Pancreas (tissue), 10 donors: ENCODE measurements at regions not wholly inside any gene's neighbourhood (a gene's known extent, or its start where the extent isn't known, plus 50 kb on each side); places are given as distances from the start of the nearest gene placed in this dataset.

Experiments used
- ATAC-seq, 4 donors: fragments of 200-7000 bp; cut with Tn5 transposase; one replicate each; pipeline versions ENCODE4 v1.8.0 to v1.9.1; 2020; ENCODE audit warnings: mild to moderate bottlenecking in 4 of 4, moderate library complexity in 4 of 4
- DNase-seq, 6 donors: peaks; one replicate each; pipeline ENCODE4 v3.0.0-alpha.2; 2020
- FAIRE-seq: peaks from 2 replicates; lab custom pipeline; 2012; peaks lifted over from hg19 to GRCh38; lab: Jason Lieb, UNC
- H3K27ac ChIP-seq, 4 donors: fragments of 200-600 bp; sonication (generic); 1 replicate in 3 of 4; 2 replicates in 1 of 4; pipeline versions ENCODE4 v1.5.0 to v1.8.0; 2020
- H3K27me3 ChIP-seq, 4 donors: fragments of 200-600 bp; one replicate each; pipeline ENCODE4 v1.8.0; 2021
- H3K36me3 ChIP-seq, 3 donors: fragments of 200-600 bp; sonication (generic) in 1 of 3; one replicate each; pipeline versions ENCODE4 v1.5.0 to v1.8.0; 2020 to 2021
- H3K4me1 ChIP-seq, 3 donors: fragments of 200-600 bp; one replicate each; pipeline ENCODE4 v1.8.0; 2021
- H3K4me3 ChIP-seq, 4 donors: fragments of 200-600 bp; sonication (generic) in 2 of 4; one replicate each; pipeline versions ENCODE4 v1.5.0 to v1.8.0; 2020 to 2021
- H3K9me3 ChIP-seq, 4 donors: fragments of 200-600 bp; one replicate each; pipeline ENCODE4 v1.8.0; 2021
- CTCF ChIP-seq, 4 donors: fragments of 200-600 bp; sonication (generic) in 3 of 4; IDR thresholded peaks; one replicate each; pipeline versions ENCODE4 v1.5.0 to v1.8.0; 2021; ENCODE audit warnings: antibody characterized with exemption in 4 of 4
- WGBS, 2 donors: extraction: QIAGEN DNeasy Blood & Tissue Kit; methylation state at CpG; one replicate each; pipeline ENCODE4 v1.1.7; 2013; 5-methylcytosine and 5-hydroxymethylcytosine counted together
- intact Hi-C, 3 donors: fragments of 100-400 bp; cut with DNase I; formaldehyde crosslinking; loops; one replicate each; pipeline versions ENCODE4 v1.11.1 to v1.14.2; 2022
- donor health status: healthy with polysubstance abuse.
- donor health status: DM: no; HTN: no; CAD: no; lungs with moderate emphysema.
- donor health status: DM: no; HTN: no; CAD: no.
- donor health status: control.
- donor health status: control.
- donor health status: Bipolar disorder and iron deficiency.
- donor health status: DM: yes; HTN: yes; CAD: no.
- donor health status: DM: no; HTN: no; CAD: no.
- donor health status: DM: no; HTN: no; CAD: no.
- donor health status: DM: yes; HTN: yes; CAD: no.

GRCh38 chr5:148708854-148709253, 54.5 kb upstream of the HTR4 start:
- H3K27me3 ChIP-seq: no peaks in the 10 kb centered on the region
- TF ChIP-seq CTCF (IDR thresholded peaks at IDR 0.05): no peak
- no peaks in the 10 kb centered on the region for H3K9me3 ChIP-seq
- no peak overlapping the region for H3K27ac ChIP-seq
- H3K4me3 ChIP-seq: no peak overlapping the region
- H3K36me3 ChIP-seq: no peaks in the 10 kb centered on the region
- DNase-seq (no peak), ATAC-seq (no peak), FAIRE-seq (no peak)
- no peaks in the 10 kb centered on the region for H3K4me1 ChIP-seq
- intact Hi-C loops: no loop called here
- WGBS, 2 donors: 80 to 96% methylated on average over 1 of the region's 1 CpG

GRCh38 chr5:148711961-148712360, 57.6 kb upstream of the HTR4 start:
- Histone ChIP-seq H3K9me3 (no peaks in the 10 kb centered on the region), H3K4me1 (no peaks in the 10 kb centered on the region), H3K27ac (no peak overlapping the region), H3K27me3 (no peaks in the 10 kb centered on the region), H3K36me3 (no peaks in the 10 kb centered on the region), H3K4me3 (no peak overlapping the region)
- DNase-seq (no peak), ATAC-seq (peak in 1 of 4 donors; percentile 55), FAIRE-seq (no peak)
- intact Hi-C loops: no loop called here
- TF ChIP-seq CTCF (IDR thresholded peaks at IDR 0.05): no peak
- WGBS, 2 donors: 54 to 60% methylated on average over 3 of the region's 3 CpGs

- Histone ChIP-seq H3K4me1 (no peaks in the 10 kb centered on the region), H3K4me3 (no peak overlapping the region), H3K27me3 (no peaks in the 10 kb centered on the region), H3K36me3 (no peaks in the 10 kb centered on the region), H3K9me3 (no peaks in the 10 kb centered on the region), H3K27ac (no peak overlapping the region)
- intact Hi-C loops: no loop called here
- no peak for TF ChIP-seq CTCF (IDR thresholded peaks at IDR 0.05)
- DNase-seq (no peak), ATAC-seq (no peak), FAIRE-seq (no peak)
Observed at GRCh38 chr5:148713735-148714508, 59.6 kb upstream of the HTR4 start.

- Histone ChIP-seq H3K4me3 (no peak overlapping the region), H3K36me3 (no peaks in the 10 kb centered on the region), H3K4me1 (no peaks in the 10 kb centered on the region), H3K27ac (no peak overlapping the region), H3K27me3 (no peaks in the 10 kb centered on the region), H3K9me3 (no peaks in the 10 kb centered on the region)
- FAIRE-seq (no peak), DNase-seq (no peak), ATAC-seq (no peak)
- no peak for TF ChIP-seq CTCF (IDR thresholded peaks at IDR 0.05)
- intact Hi-C loops: no loop called here
- WGBS, 2 donors: 63 to 78% methylated on average over 4 of the region's 4 CpGs
Observed at GRCh38 chr5:148716716-148717115, 62.4 kb upstream of the HTR4 start.

GRCh38 chr5:148717668-148718067, 63.3 kb upstream of the HTR4 start:
- intact Hi-C loops: no loop called here
- H3K36me3 ChIP-seq: no peaks in the 10 kb centered on the region
- H3K4me3 ChIP-seq: no peak overlapping the region
- WGBS, 2 donors: 90 to 98% methylated on average over 3 of the region's 3 CpGs
- DNase-seq (no peak), ATAC-seq (no peak), FAIRE-seq (no peak)
- H3K27me3 ChIP-seq: no peaks in the 10 kb centered on the region
- TF ChIP-seq CTCF (IDR thresholded peaks at IDR 0.05): no peak
- H3K9me3 ChIP-seq: no peaks in the 10 kb centered on the region
- H3K4me1 ChIP-seq: no peaks in the 10 kb centered on the region
- H3K27ac ChIP-seq: no peak overlapping the region
